B cell (primary cell): ENCODE measurements at regions not wholly inside any gene's neighbourhood (a gene's known extent, or its start where the extent isn't known, plus 50 kb on each side); places are given as distances from the start of the nearest gene placed in this dataset.

Experiments
- ATAC-seq: fragments of 200-7000 bp; cut with Tn5 transposase; one replicate; pipeline ENCODE4 v1.10.0; 2021; ENCODE audit warnings: low read depth, mild to moderate bottlenecking, moderate number of reproducible peaks, moderate library complexity
- CTCF ChIA-PET: fragments of 350-600 bp; sonication (Branson Sonifier 250); formaldehyde crosslinking; loops from one replicate; lab custom pipeline; 2021; ENCODE audit warnings: antibody characterized with exemption, inconsistent platforms; lab: Charles Lee
- POLR2A ChIA-PET: fragments of 350-600 bp; sonication (Branson Sonifier 250); formaldehyde crosslinking; loops from one replicate; lab custom pipeline; 2021; ENCODE audit warnings: antibody characterized with exemption; lab: Charles Lee
- DNase-seq: peaks from one replicate; pipeline ENCODE4 v3.0.0; 2013
- H2AFZ ChIP-seq: 2 replicates; pipeline ENCODE4 v1.6.1; 2012; ENCODE audit warnings: mild to moderate bottlenecking, low read depth, low read length; ENCODE audit not compliant: insufficient read depth, poor library complexity, severe bottlenecking
- H3K27ac ChIP-seq, 2 donors: 1 replicate in 1 of 2; 2 replicates in 1 of 2; pipeline ENCODE4 v1.5.1; 2012 to 2013; ENCODE audit warnings: low read length in 2 of 2, mild to moderate bottlenecking in 2 of 2, moderate library complexity in 1 of 2
- H3K27me3 ChIP-seq, 4 experiments: fragments of 200-600 bp in 1 of 4; sonication (generic) in 1 of 4; replicated peaks in 1 of 4; 1 replicate in 2 of 4; 2 replicates in 2 of 4; pipeline versions ENCODE4 v1.6.1 to v1.7.0; 2013 to 2016; ENCODE audit warnings: low read length in 3 of 4, mild to moderate bottlenecking in 2 of 4, mixed read lengths in 1 of 4, moderate library complexity in 1 of 4; ENCODE audit not compliant: insufficient read depth in 4 of 4, control insufficient read depth in 3 of 4; ENCODE audit errors: control extremely low read depth in 1 of 4
- H3K36me3 ChIP-seq, 2 experiments: replicated peaks in 1 of 2; 1 replicate in 1 of 2; 2 replicates in 1 of 2; pipeline versions ENCODE4 v1.6.1 to v1.7.1; 2013; ENCODE audit warnings: low read length in 1 of 2; ENCODE audit not compliant: insufficient read depth in 2 of 2, control insufficient read depth in 1 of 2; ENCODE audit errors: control extremely low read depth in 1 of 2, extremely low read depth in 1 of 2
- H3K4me1 ChIP-seq, 2 donors: fragments of 200-600 bp in 1 of 2; sonication (generic) in 1 of 2; 1 replicate in 1 of 2; 2 replicates in 1 of 2; pipeline versions ENCODE4 v1.5.1 to v1.6.1; 2013 to 2017; ENCODE audit warnings: low read length in 2 of 2; ENCODE audit not compliant: control insufficient read depth in 2 of 2, insufficient read depth in 2 of 2
- H3K4me2 ChIP-seq: replicated peaks from 2 replicates; pipeline ENCODE3; 2012; ENCODE audit warnings: mild to moderate bottlenecking, low read depth, low read length; ENCODE audit not compliant: poor library complexity, severe bottlenecking
- H3K4me3 ChIP-seq, 5 experiments: fragments of 200-600 bp in 1 of 5; sonication (generic) in 1 of 5; 1 replicate in 3 of 5; 2 replicates in 2 of 5; pipeline versions ENCODE4 v1.5.1 to v1.7.0; 2011 to 2016; ENCODE audit warnings: low read length in 4 of 5, mild to moderate bottlenecking in 4 of 5, low read depth in 2 of 5, control low read depth in 1 of 5, moderate library complexity in 1 of 5; ENCODE audit not compliant: insufficient read depth in 1 of 5; ENCODE audit errors: control extremely low read depth in 1 of 5, extremely low read depth in 1 of 5
- H3K79me2 ChIP-seq: fragments of 200-600 bp; sonication (generic); one replicate; pipeline ENCODE4 v1.6.0; 2016; ENCODE audit warnings: low read length; ENCODE audit not compliant: control insufficient read depth, insufficient read depth
- H3K9ac ChIP-seq: fragments of 200-600 bp; sonication (generic); 2 replicates; pipeline ENCODE4 v1.6.1; 2017; ENCODE audit warnings: mild to moderate bottlenecking, low read length, moderate library complexity
- H3K9me3 ChIP-seq, 3 donors: one replicate each; pipeline versions ENCODE4 v1.6.1 to v1.7.1; 2013; ENCODE audit warnings: low read length in 2 of 3; ENCODE audit not compliant: control insufficient read depth in 2 of 3, insufficient read depth in 1 of 3; ENCODE audit errors: control extremely low read depth in 1 of 3
- H4K20me1 ChIP-seq: 2 replicates; pipeline ENCODE4 v1.6.0; 2012; ENCODE audit warnings: mild to moderate bottlenecking, low read length; ENCODE audit not compliant: insufficient read depth, control insufficient read depth, poor library complexity, severe bottlenecking
- H3K27ac Mint-ChIP-seq: one replicate; pipeline ENCODE4 v1.8.0; 2021; ENCODE audit warnings: mixed read lengths
- H3K27me3 Mint-ChIP-seq: one replicate; pipeline ENCODE4 v1.8.0; 2021; ENCODE audit warnings: mixed read lengths
- H3K4me1 Mint-ChIP-seq: one replicate; pipeline ENCODE4 v1.8.0; 2021; ENCODE audit warnings: mixed read lengths
- H3K4me3 Mint-ChIP-seq: one replicate; pipeline ENCODE4 v1.8.0; 2021; ENCODE audit warnings: mixed read lengths
- H3K9me3 Mint-ChIP-seq: one replicate; pipeline ENCODE4 v1.8.0; 2022; ENCODE audit warnings: mixed read lengths; ENCODE audit not compliant: insufficient read depth
- CTCF ChIP-seq: fragments of 200-600 bp; IDR thresholded peaks from one replicate; pipeline ENCODE4 v1.8.0; 2022; ENCODE audit warnings: antibody characterized with exemption, mild to moderate bottlenecking
- EZH2 ChIP-seq: IDR thresholded peaks from 2 replicates; pipeline ENCODE4 v1.6.1; 2012; ENCODE audit warnings: borderline replicate concordance, low read depth, mild to moderate bottlenecking, moderate library complexity, low read length; ENCODE audit not compliant: insufficient read depth, poor library complexity, severe bottlenecking
- WGBS: methylation state at CpG from one replicate; pipeline ENCODE4 v1.1.5; 2013; ENCODE audit warnings: missing lambda C conversion rate; ENCODE audit not compliant: insufficient coverage; 5-methylcytosine and 5-hydroxymethylcytosine counted together
- intact Hi-C: fragments of 100-400 bp; cut with micrococcal nuclease; formaldehyde crosslinking; loops from one replicate; pipeline ENCODE4 v1.10.0; 2022

DNA sequence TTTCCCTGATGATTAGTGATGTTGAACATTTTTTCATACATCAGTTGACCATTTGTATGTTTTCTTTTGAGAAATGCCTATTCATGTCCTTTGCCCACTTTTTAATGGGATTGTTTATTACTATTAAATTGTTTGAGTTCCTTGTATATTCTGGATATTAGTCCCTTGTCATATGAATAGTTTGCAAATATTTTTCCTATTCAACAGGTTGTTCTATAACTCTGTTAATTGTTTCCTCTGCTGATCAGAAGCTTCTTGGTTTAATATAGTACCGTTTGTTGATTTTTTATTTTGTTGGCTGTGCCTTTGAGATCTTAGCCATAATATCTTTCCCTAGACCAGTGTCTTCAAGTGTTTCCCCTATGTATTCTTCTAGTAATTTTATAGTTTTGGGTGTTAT lies 189.0 kb upstream of the RARB start:
- intact Hi-C loops, result no loop called here
- H3K4me1 ChIP-seq, result no peaks in the 10 kb centered on the region
- H3K9me3 ChIP-seq, result no peaks in the 10 kb centered on the region
- H3K4me1 Mint-ChIP-seq, result no peaks in the 10 kb centered on the region
- no peak overlapping the region for H3K27ac Mint-ChIP-seq
- no peaks in the 10 kb centered on the region for H4K20me1 ChIP-seq
- no peak overlapping the region for H3K4me3 ChIP-seq
- WGBS, result no CpG with 5 or more reads among the region's 1 CpG
- no peak overlapping the region for H3K27ac ChIP-seq
- H3K27me3 ChIP-seq, result no peaks in the 10 kb centered on the region
- H3K79me2 ChIP-seq, result no peaks in the 10 kb centered on the region
- TF ChIP-seq CTCF (no peak), EZH2 (no peak)
- CTCF ChIA-PET, result no interaction called here
- no peak overlapping the region for H3K4me2 ChIP-seq
- POLR2A ChIA-PET, result no interaction called here
- no peak overlapping the region for H2AFZ ChIP-seq
- peaks cover 5% of the 10 kb centered on the region for H3K9me3 Mint-ChIP-seq
- ATAC-seq (no peak), DNase-seq (no peak)
- H3K27me3 Mint-ChIP-seq, result no peaks in the 10 kb centered on the region
- no peak overlapping the region for H3K9ac ChIP-seq
- H3K4me3 Mint-ChIP-seq, result no peak overlapping the region
- no peaks in the 10 kb centered on the region for H3K36me3 ChIP-seq

GRCh38 chr3:25246913-25247312 lies 181.2 kb upstream of the RARB start:
- H2AFZ ChIP-seq, result no peak overlapping the region
- no peaks in the 10 kb centered on the region for H3K79me2 ChIP-seq
- no peak overlapping the region for H3K4me2 ChIP-seq
- Mint-ChIP-seq H3K9me3 (peaks cover 7% of the 10 kb centered on the region), H3K4me1 (no peaks in the 10 kb centered on the region), H3K27me3 (no peaks in the 10 kb centered on the region), H3K27ac (no peak overlapping the region), H3K4me3 (no peak overlapping the region)
- CTCF ChIA-PET, result no interaction called here
- H3K27me3 ChIP-seq, result no peaks in the 10 kb centered on the region
- POLR2A ChIA-PET, result no interaction called here
- H3K36me3 ChIP-seq, result no peaks in the 10 kb centered on the region
- TF ChIP-seq EZH2 (no peak), CTCF (no peak)
- no peak overlapping the region for H3K9ac ChIP-seq
- no peak for DNase-seq
- no peaks in the 10 kb centered on the region for H4K20me1 ChIP-seq
- intact Hi-C loops, result no loop called here
- H3K4me1 ChIP-seq, result no peaks in the 10 kb centered on the region
- ATAC-seq, result no peak
- peaks cover 0 to 23% (median 5%) of the 10 kb centered on the region in 3 donors for H3K9me3 ChIP-seq
- H3K4me3 ChIP-seq, result no peak overlapping the region
- 79% methylated on average over 4 of the region's 5 CpGs for WGBS
- no peak overlapping the region for H3K27ac ChIP-seq
